GM21529 (cell line): ENCODE measurements at regions not wholly inside any gene's neighbourhood (a gene's known extent, or its start where the extent isn't known, plus 50 kb on each side); places are given as distances from the start of the nearest gene placed in this dataset.
"Not testable (repeated sequence)": the region's sequence is repeated elsewhere in the genome, so short reads cannot be mapped to it uniquely, and the experiment has no call there.

ENCODE experiments used
- ATAC-seq: cut with Tn5 transposase; IDR thresholded peaks from one replicate; pipeline ENCODE4 v1.9.1; 2021; ENCODE audit not compliant: unreplicated experiment

DNA sequence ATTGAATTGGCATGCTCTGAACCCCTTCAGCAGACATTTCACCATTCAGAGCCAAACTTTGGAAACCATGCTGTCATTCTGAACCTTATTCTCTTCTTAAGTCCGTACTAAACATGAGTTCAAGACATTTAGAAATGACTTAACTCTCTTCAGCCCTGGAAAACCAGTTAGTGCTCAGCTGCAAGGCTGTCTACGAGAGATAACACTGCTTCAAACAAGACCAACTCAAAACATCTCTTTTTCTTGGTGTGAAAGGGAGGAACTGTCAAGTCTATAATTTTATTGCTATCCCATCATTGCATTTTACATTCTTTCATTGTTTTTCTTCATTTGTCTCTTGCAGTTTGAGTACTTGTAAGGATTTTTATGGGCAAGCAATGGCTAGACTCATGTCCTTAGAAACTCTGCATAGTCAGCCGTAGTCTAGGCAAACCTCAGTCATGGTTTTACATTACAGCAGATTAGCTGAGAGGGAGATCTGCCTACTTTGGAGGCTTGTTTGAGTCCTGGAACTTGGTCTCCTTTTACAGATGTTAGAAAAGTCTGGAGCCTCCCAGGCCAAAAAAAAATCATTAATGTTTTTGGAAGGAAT is 120.6 kb upstream of the JADE1 start:
- ATAC-seq, result no peak

- ATAC-seq, result no peak
Observed at GRCh38 chr4:128688033-128688721, 121.3 kb upstream of the JADE1 start.

DNA sequence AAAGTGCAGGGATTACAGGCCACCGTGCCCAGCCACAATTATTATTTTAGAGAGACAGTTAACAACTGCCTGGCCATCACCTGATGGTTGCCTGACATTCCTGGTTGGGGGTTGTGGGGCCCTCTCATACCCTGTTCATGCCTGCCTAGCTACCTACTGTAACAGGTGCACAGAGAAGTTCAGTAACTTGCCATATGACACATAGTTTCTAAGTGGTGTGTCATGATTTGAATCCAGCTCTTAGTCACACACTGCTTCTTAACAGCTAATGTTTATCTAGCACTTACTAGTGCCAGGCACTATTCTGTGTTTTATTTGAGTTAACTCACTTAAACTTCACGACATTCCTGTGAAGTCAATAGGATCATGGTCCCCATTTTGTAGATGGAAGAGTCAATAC is 122.7 kb upstream of the JADE1 start:
- ATAC-seq, result no peak

- ATAC-seq, result no peak
Observed at GRCh38 chr4:128686032-128686465, 123.5 kb upstream of the JADE1 start.

- ATAC-seq, result no peak
Observed at GRCh38 chr4:128684016-128684415, 125.5 kb upstream of the JADE1 start.

- ATAC-seq, result no peak
Observed at GRCh38 chr4:128682942-128683666, 126.4 kb upstream of the JADE1 start.

DNA sequence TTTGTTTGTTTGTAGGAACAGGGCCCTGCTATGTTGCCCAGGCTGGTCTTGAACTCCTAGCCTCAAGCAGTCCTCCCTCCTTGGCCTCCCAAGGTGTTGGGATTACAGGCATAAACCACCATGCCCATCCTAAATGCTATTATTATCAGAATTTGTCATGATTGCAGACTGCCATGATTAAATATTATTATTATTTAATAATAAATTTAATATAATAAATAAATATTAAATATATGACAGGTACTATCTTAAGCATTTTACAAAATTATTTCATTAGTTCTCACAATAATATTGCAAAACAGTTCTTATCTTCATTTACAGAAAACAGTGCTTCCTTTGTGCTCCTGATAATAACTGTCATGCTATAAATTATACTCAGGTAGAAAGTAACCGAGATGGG is 133.4 kb upstream of the JADE1 start:
- ATAC-seq, result no peak

- peak; percentile 95 for ATAC-seq
Observed at GRCh38 chr4:128675083-128675482, 134.4 kb upstream of the JADE1 start.

GRCh38 chr4:128673159-128673558 is 136.3 kb upstream of the JADE1 start:
- ATAC-seq, result not testable (repeated sequence)

GRCh38 chr4:128672596-128672995 is 136.9 kb upstream of the JADE1 start:
- not testable (repeated sequence) for ATAC-seq

GRCh38 chr4:128670513-128670912 is 139.0 kb upstream of the JADE1 start:
- no peak for ATAC-seq

- ATAC-seq, result no peak
Observed at GRCh38 chr4:128668566-128668965, 140.9 kb upstream of the JADE1 start.

DNA sequence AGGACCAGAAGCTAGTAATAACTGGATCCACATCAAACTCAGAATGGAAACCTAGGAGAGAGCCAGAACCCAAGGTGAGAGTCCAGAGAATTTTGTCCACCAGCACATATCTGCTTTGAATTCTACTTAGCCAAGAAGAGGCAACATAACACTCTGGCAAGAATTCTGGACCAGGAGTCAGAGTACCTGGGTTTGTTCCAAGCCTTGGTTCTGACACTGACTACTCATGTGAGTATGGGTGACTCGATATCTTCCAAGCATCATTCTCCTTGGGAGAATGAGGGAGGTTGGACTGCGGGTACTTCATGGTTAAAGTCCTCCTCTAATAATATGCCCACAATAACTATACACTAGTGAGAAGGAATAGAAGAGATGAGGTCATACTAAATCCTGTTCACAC is 144.0 kb upstream of the JADE1 start:
- no peak for ATAC-seq

GRCh38 chr4:128663325-128663724 is 146.2 kb upstream of the JADE1 start:
- peak; percentile 89 for ATAC-seq

DNA sequence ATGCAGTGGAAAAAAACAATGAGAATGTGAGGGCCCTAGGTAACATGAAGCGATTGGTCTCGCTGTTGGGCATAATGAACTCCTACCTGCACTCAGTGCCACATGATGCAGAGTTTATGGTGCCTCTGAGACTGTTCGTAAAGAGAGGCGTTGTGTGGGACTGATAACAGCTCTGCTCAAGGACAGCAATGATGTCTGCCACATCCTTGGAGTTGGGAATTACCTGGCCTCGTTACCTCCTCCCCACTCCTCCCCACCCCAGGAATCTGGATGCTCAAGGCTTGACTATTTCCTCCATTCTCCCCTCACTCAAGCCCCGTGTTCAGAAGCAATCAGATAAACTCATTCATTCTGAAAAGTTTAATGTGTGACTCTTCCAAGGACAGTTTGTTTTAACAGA is 148.0 kb upstream of the JADE1 start:
- ATAC-seq, result no peak

DNA sequence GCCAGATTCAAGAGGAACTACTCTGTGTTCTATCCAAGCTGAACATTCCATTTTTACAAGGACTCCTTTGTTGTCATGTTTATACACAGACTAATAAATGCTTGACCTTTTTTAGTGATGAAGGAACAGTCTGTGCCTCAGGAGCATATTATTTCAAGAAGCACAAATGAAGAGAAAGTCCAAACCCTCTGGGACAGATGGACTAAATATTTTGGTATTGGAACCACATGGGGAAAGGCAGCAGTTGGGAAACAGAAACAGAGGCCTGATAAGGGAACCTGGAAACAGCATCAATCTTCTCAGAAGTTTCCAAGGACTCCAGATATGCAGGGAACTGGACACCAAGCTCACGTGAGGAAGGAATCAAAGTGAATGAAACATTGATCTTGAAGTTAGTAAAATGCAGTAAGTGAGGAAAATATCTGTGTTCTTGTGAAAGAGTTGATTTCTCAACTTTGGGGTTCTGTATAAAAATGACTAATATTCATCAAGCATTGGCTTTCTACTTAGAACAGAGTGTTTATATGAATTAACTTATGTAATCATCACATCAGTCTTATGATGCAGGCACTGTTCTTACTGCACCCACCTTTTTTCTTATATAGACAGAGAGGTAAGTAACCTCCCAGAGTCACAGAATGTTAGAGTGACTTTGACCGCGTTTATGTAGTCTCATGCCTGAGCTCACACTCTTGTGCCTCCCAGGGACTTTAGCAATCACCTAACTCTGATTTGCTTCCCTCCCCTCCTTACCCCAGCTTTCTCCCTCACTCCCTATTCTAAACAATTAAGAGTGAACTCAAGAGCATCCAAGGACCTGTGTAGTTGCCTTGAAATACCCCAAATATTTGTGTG is 148.9 kb upstream of the JADE1 start:
- ATAC-seq, result no peak

GRCh38 chr4:128658214-128658631 is 151.3 kb upstream of the JADE1 start:
- ATAC-seq, result no peak

DNA sequence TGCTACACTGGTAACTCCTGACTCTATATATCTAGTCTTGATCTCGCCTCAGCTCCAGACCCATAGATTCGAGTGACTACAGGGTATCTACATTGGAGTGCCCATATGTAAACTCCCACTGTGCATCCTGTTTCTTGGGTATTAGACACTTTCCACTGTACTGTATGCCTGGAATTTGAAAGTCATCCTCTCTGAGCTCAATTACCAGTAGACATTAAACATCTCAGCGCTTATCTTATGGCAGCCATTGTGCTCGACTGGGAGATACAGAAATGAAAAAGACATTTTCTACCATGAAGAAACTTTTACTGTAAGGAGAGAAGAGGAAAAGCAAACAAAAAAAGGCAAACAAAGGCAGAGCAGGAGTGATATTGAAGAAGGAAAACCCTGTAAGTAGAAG is 151.9 kb upstream of the JADE1 start:
- no peak for ATAC-seq

DNA sequence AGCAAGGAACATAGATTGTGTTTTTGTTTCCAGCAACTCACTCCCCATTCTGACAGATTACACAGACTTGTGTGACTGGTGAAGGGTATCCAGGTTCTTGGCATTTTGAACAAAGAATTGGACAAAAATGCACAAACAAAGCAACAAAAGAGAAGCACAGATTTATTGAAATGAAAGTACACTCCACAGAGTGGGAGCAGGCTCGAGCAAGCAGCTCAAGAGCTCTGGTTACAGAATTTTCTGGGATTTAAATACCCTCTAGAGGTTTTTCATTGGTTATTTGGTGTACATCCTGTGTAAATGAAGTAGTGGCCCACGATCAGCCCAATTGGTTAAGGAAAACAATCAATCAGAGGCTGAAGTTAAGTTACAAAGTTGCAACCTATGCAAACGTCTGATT is 155.0 kb upstream of the JADE1 start:
- no peak for ATAC-seq

DNA sequence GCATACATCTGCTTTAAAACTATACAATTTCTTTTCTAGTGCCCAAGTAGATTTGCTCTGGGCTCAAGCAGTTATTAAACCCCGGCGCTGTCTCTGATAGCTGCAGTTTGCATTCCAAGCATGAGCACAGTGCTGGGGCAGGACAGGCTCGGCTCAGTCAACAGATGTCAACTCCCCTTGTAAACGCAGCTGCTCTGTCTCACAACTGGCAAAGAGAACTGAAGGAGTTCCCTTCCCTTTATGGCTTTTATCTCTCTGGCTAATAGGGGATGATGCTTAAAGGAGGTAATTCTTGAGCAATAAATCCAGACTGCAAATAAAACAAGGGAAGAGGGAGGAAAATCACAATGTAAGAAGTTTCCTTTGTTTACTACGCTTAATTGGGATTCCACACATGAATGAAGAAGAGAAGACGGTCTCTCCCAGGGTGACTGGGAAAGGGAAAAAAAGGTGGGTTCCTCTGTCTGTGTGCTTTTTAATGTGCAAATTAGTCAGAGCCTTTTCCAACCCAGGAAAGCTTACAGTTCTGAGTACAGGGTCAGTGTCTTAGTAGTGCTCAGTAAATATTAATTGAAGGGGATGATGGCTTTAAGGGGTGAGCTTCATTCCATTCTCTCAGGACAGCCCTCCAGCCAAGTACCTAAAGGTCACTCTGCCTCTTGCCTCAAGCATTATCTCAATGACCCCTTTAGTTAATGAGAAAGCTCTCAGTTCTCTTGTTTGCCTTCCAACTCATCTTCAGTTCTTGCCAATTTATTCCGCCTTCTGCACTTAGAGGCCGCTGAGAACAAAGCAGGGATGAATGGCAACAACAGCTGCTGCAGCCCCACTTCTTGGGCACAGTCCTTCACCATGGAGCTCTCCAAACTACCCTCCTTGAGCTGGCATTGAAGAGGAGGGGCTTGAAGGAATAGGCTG is 155.7 kb upstream of the JADE1 start:
- ATAC-seq, result no peak
